Osteoblast (primary cell): ENCODE measurements at regions not wholly inside any gene's neighbourhood (a gene's known extent, or its start where the extent isn't known, plus 50 kb on each side); places are given as distances from the start of the nearest gene placed in this dataset.

Experiments
- DNase-seq: peaks from one replicate; pipeline ENCODE4 v3.0.0; 2011; ENCODE audit warnings: low spot score, mixed read lengths; ENCODE audit not compliant: insufficient read length; ENCODE audit errors: missing footprints
- H2AFZ ChIP-seq: 2 replicates; pipeline ENCODE4 v1.6.0; 2011; ENCODE audit warnings: mild to moderate bottlenecking, low read length
- H3K27ac ChIP-seq: 2 replicates; pipeline ENCODE4 v1.5.1; 2011; ENCODE audit warnings: mild to moderate bottlenecking, low read depth, low read length, moderate library complexity
- H3K27me3 ChIP-seq: 2 replicates; pipeline ENCODE4 v1.6.0; 2012; ENCODE audit warnings: mild to moderate bottlenecking, control low read depth, inconsistent platforms, low read length, moderate library complexity; ENCODE audit not compliant: insufficient read depth
- H3K36me3 ChIP-seq: 2 replicates; pipeline ENCODE4 v1.5.1; 2011; ENCODE audit warnings: mild to moderate bottlenecking, low read length, control low read depth, moderate library complexity; ENCODE audit not compliant: insufficient read depth
- H3K4me1 ChIP-seq: 2 replicates; pipeline ENCODE4 v1.5.1; 2011; ENCODE audit warnings: mild to moderate bottlenecking, low read length, control low read depth, moderate library complexity; ENCODE audit not compliant: insufficient read depth
- H3K4me2 ChIP-seq: 2 replicates; pipeline ENCODE4 v1.6.0; 2011; ENCODE audit warnings: mild to moderate bottlenecking, low read length; ENCODE audit not compliant: insufficient read depth
- H3K4me3 ChIP-seq: fragments of 200-600 bp; sonication (generic); 3 replicates; pipeline ENCODE4 v1.5.1; 2012; ENCODE audit warnings: mild to moderate bottlenecking, low read length, inconsistent platforms; ENCODE audit not compliant: insufficient read depth
- H3K79me2 ChIP-seq: 2 replicates; pipeline ENCODE4 v1.6.0; 2012; ENCODE audit warnings: mild to moderate bottlenecking, low read length, control low read depth, inconsistent platforms; ENCODE audit not compliant: insufficient read depth
- H3K9me3 ChIP-seq: 2 replicates; pipeline ENCODE4 v1.5.1; 2011; ENCODE audit warnings: low read depth, low read length, control low read depth
- H4K20me1 ChIP-seq: 2 replicates; pipeline ENCODE4 v1.6.0; 2012; ENCODE audit warnings: mild to moderate bottlenecking, low read length, control low read depth; ENCODE audit not compliant: insufficient read depth
- CTCF ChIP-seq: IDR thresholded peaks from 2 replicates; pipeline ENCODE4 v1.5.1; 2011; ENCODE audit warnings: mild to moderate bottlenecking, low read depth, low read length, moderate library complexity; ENCODE audit errors: extremely low read depth

GRCh38 chr6:66662721-66663507, 955.9 kb upstream of the EYS start:
- DNase-seq, result no peak
- no peak overlapping the region for H3K4me2 ChIP-seq
- H3K4me3 ChIP-seq, result no peak overlapping the region
- no peaks in the 10 kb centered on the region for H3K27me3 ChIP-seq
- no peak for TF ChIP-seq CTCF
- H3K9me3 ChIP-seq, result no peaks in the 10 kb centered on the region
- no peaks in the 10 kb centered on the region for H4K20me1 ChIP-seq
- H2AFZ ChIP-seq, result no peak overlapping the region
- no peak overlapping the region for H3K27ac ChIP-seq
- H3K4me1 ChIP-seq, result no peaks in the 10 kb centered on the region
- H3K79me2 ChIP-seq, result no peaks in the 10 kb centered on the region
- no peaks in the 10 kb centered on the region for H3K36me3 ChIP-seq

- H2AFZ ChIP-seq, result no peak overlapping the region
- no peaks in the 10 kb centered on the region for H4K20me1 ChIP-seq
- H3K79me2 ChIP-seq, result no peaks in the 10 kb centered on the region
- no peaks in the 10 kb centered on the region for H3K36me3 ChIP-seq
- H3K27ac ChIP-seq, result no peak overlapping the region
- H3K4me2 ChIP-seq, result no peak overlapping the region
- no peak overlapping the region for H3K4me3 ChIP-seq
- H3K4me1 ChIP-seq, result no peaks in the 10 kb centered on the region
- TF ChIP-seq CTCF, result no peak
- no peaks in the 10 kb centered on the region for H3K27me3 ChIP-seq
- H3K9me3 ChIP-seq, result no peaks in the 10 kb centered on the region
- no peak for DNase-seq
Observed at GRCh38 chr6:66662196-66662595, 955.2 kb upstream of the EYS start.

- H4K20me1 ChIP-seq, result no peaks in the 10 kb centered on the region
- H3K79me2 ChIP-seq, result no peaks in the 10 kb centered on the region
- no peak overlapping the region for H3K4me2 ChIP-seq
- H3K4me1 ChIP-seq, result no peaks in the 10 kb centered on the region
- H3K36me3 ChIP-seq, result no peaks in the 10 kb centered on the region
- H3K27ac ChIP-seq, result no peak overlapping the region
- no peak for TF ChIP-seq CTCF
- H3K4me3 ChIP-seq, result no peak overlapping the region
- no peak overlapping the region for H2AFZ ChIP-seq
- no peaks in the 10 kb centered on the region for H3K9me3 ChIP-seq
- H3K27me3 ChIP-seq, result no peaks in the 10 kb centered on the region
- DNase-seq, result no peak
Observed at GRCh38 chr6:66655420-66655819, 948.4 kb upstream of the EYS start.

- no peak for TF ChIP-seq CTCF
- no peaks in the 10 kb centered on the region for H3K36me3 ChIP-seq
- no peak overlapping the region for H3K27ac ChIP-seq
- no peak overlapping the region for H3K4me2 ChIP-seq
- H2AFZ ChIP-seq, result no peak overlapping the region
- H3K4me1 ChIP-seq, result no peaks in the 10 kb centered on the region
- H4K20me1 ChIP-seq, result no peaks in the 10 kb centered on the region
- H3K9me3 ChIP-seq, result peaks cover 2% of the 10 kb centered on the region
- no peaks in the 10 kb centered on the region for H3K27me3 ChIP-seq
- DNase-seq, result no peak
- no peaks in the 10 kb centered on the region for H3K79me2 ChIP-seq
- no peak overlapping the region for H3K4me3 ChIP-seq
Observed at GRCh38 chr6:66638518-66638917, 931.5 kb upstream of the EYS start.
